ENCODE measurements at regions not wholly inside any gene's neighbourhood (a gene's known extent, or its start where the extent isn't known, plus 50 kb on each side); places are given as distances from the start of the nearest gene placed in this dataset.

GRCh38 chr3:35523838-35524237 is 115.5 kb upstream of the ARPP21 start:
- TF ChIP-seq, protein P1, sequence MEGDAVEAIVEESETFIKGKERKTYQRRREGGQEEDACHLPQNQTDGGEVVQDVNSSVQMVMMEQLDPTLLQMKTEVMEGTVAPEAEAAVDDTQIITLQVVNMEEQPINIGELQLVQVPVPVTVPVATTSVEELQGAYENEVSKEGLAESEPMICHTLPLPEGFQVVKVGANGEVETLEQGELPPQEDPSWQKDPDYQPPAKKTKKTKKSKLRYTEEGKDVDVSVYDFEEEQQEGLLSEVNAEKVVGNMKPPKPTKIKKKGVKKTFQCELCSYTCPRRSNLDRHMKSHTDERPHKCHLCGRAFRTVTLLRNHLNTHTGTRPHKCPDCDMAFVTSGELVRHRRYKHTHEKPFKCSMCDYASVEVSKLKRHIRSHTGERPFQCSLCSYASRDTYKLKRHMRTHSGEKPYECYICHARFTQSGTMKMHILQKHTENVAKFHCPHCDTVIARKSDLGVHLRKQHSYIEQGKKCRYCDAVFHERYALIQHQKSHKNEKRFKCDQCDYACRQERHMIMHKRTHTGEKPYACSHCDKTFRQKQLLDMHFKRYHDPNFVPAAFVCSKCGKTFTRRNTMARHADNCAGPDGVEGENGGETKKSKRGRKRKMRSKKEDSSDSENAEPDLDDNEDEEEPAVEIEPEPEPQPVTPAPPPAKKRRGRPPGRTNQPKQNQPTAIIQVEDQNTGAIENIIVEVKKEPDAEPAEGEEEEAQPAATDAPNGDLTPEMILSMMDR (IDR thresholded peaks at IDR 0.05) = no peak
- TF ChIP-seq POLR2A (IDR thresholded peaks at IDR 0.05) = no peak

All from tibial nerve (tissue), 3 donors.